ENCODE measurements at regions not wholly inside any gene's neighbourhood (a gene's known extent, or its start where the extent isn't known, plus 50 kb on each side); places are given as distances from the start of the nearest gene placed in this dataset.

GRCh38 chr3:26236531-26236930, 386.0 kb upstream of the LRRC3B start:
- TF ChIP-seq SYNCRIP (IDR thresholded peaks at IDR 0.05; ENCODE audit: insufficient read depth, low read depth, low read length) (no peak), ZNF3 (CRISPR knock-in tag; IDR thresholded peaks at IDR 0.05) (no peak), ZKSCAN1 (IDR thresholded peaks at IDR 0.05; ENCODE audit: low read length) (no peak), CEBPB (IDR thresholded peaks at IDR 0.05; ENCODE audit: borderline replicate concordance, low read depth, low read length) (no peak), KDM5A (IDR thresholded peaks at IDR 0.05; ENCODE audit: borderline replicate concordance, low read length) (no peak), SIN3A (IDR thresholded peaks at IDR 0.05; ENCODE audit: borderline replicate concordance, low read depth, low read length) (no peak), TBL1XR1 (IDR thresholded peaks at IDR 0.05; ENCODE audit: borderline replicate concordance, low read length, partially characterized antibody) (no peak), ZNF225 (CRISPR knock-in tag; IDR thresholded peaks at IDR 0.05) (no peak), FOXP1 (IDR thresholded peaks at IDR 0.05) (no peak), FOXP1 (CRISPR knock-in tag; IDR thresholded peaks at IDR 0.05) (no peak), KLF6 (CRISPR knock-in tag; IDR thresholded peaks at IDR 0.05) (no peak), CTCF (CRISPR knock-in tag; IDR thresholded peaks at IDR 0.05) (no peak)

Measured in HepG2 (cell line).